ENCODE measurements at regions not wholly inside any gene's neighbourhood (a gene's known extent, or its start where the extent isn't known, plus 50 kb on each side); places are given as distances from the start of the nearest gene placed in this dataset.

GRCh38 chr4:18440527-18441202, 419.1 kb upstream of the LCORL start:
- no peaks in the 10 kb centered on the region for H4K20me1 ChIP-seq (ENCODE audit: control insufficient read depth, insufficient read depth, low read depth, low read length)
- no peaks in the 10 kb centered on the region for H3K79me2 ChIP-seq (ENCODE audit: control insufficient read depth, low read length)
- no peaks in the 10 kb centered on the region for H3F3A ChIP-seq (ENCODE audit: control insufficient read depth, insufficient read depth)
- no peaks in the 10 kb centered on the region for H3K9me3 ChIP-seq (ENCODE audit: control insufficient read depth, insufficient read depth, low read length)
- H3K4me3 ChIP-seq (ENCODE audit: low read length) = no peak overlapping the region
- H3K27ac ChIP-seq (ENCODE audit: low read depth, low read length) = no peak overlapping the region
- H3K4me2 ChIP-seq (ENCODE audit: low read length) = no peak overlapping the region
- H3K9me2 ChIP-seq (replicated peaks; ENCODE audit: control insufficient read depth, low read length) = no peaks in the 10 kb centered on the region
- H3K36me3 ChIP-seq (ENCODE audit: control insufficient read depth, low read length) = no peaks in the 10 kb centered on the region
- no peaks in the 10 kb centered on the region for H3K27me3 ChIP-seq (ENCODE audit: control insufficient read depth, low read length)
- no peaks in the 10 kb centered on the region for H3K4me1 ChIP-seq (ENCODE audit: control insufficient read depth, low read length)
- TF ChIP-seq CTCF (IDR thresholded peaks at IDR 0.05; ENCODE audit: low read depth, low read length, poor library complexity, severe bottlenecking) (no peak), EZH2phosphoT487 (IDR thresholded peaks at IDR 0.05; ENCODE audit: borderline replicate concordance, low read length) (no peak)

GRCh38 chr4:18439311-18439710, 417.8 kb upstream of the LCORL start:
- H3K27ac ChIP-seq (ENCODE audit: low read depth, low read length) = no peak overlapping the region
- no peaks in the 10 kb centered on the region for H3K79me2 ChIP-seq (ENCODE audit: control insufficient read depth, low read length)
- H3K4me1 ChIP-seq (ENCODE audit: control insufficient read depth, low read length) = no peaks in the 10 kb centered on the region
- no peaks in the 10 kb centered on the region for H3K36me3 ChIP-seq (ENCODE audit: control insufficient read depth, low read length)
- no peaks in the 10 kb centered on the region for H3K9me3 ChIP-seq (ENCODE audit: control insufficient read depth, insufficient read depth, low read length)
- TF ChIP-seq CTCF (IDR thresholded peaks at IDR 0.05; ENCODE audit: low read depth, low read length, poor library complexity, severe bottlenecking) = no peak
- no peak for TF ChIP-seq EZH2phosphoT487 (IDR thresholded peaks at IDR 0.05; ENCODE audit: borderline replicate concordance, low read length)
- H3K9me2 ChIP-seq (replicated peaks; ENCODE audit: control insufficient read depth, low read length) = no peaks in the 10 kb centered on the region
- H3K27me3 ChIP-seq (ENCODE audit: control insufficient read depth, low read length) = no peaks in the 10 kb centered on the region
- no peak overlapping the region for H3K4me2 ChIP-seq (ENCODE audit: low read length)
- no peak overlapping the region for H3K4me3 ChIP-seq (ENCODE audit: low read length)
- H4K20me1 ChIP-seq (ENCODE audit: control insufficient read depth, insufficient read depth, low read depth, low read length) = no peaks in the 10 kb centered on the region
- H3F3A ChIP-seq (ENCODE audit: control insufficient read depth, insufficient read depth) = no peaks in the 10 kb centered on the region

- Histone ChIP-seq H3K9me3 (ENCODE audit: control insufficient read depth, insufficient read depth, low read length) (no peaks in the 10 kb centered on the region), H3K4me3 (ENCODE audit: low read length) (no peak overlapping the region), H3K4me1 (ENCODE audit: control insufficient read depth, low read length) (no peaks in the 10 kb centered on the region), H3K79me2 (ENCODE audit: control insufficient read depth, low read length) (no peaks in the 10 kb centered on the region), H4K20me1 (ENCODE audit: control insufficient read depth, insufficient read depth, low read depth, low read length) (no peaks in the 10 kb centered on the region), H3K4me2 (ENCODE audit: low read length) (no peak overlapping the region), H3K9me2 (replicated peaks; ENCODE audit: control insufficient read depth, low read length) (no peaks in the 10 kb centered on the region), H3K27ac (ENCODE audit: low read depth, low read length) (no peak overlapping the region), H3K36me3 (ENCODE audit: control insufficient read depth, low read length) (no peaks in the 10 kb centered on the region), H3K27me3 (ENCODE audit: control insufficient read depth, low read length) (no peaks in the 10 kb centered on the region), H3F3A (ENCODE audit: control insufficient read depth, insufficient read depth) (no peaks in the 10 kb centered on the region)
- TF ChIP-seq CTCF (IDR thresholded peaks at IDR 0.05; ENCODE audit: low read depth, low read length, poor library complexity, severe bottlenecking) (no peak), EZH2phosphoT487 (IDR thresholded peaks at IDR 0.05; ENCODE audit: borderline replicate concordance, low read length) (no peak)
Observed at GRCh38 chr4:18435781-18436180, 414.2 kb upstream of the LCORL start.

All from DOHH2 (cell line).